ENCODE measurements at regions not wholly inside any gene's neighbourhood (a gene's known extent, or its start where the extent isn't known, plus 50 kb on each side); places are given as distances from the start of the nearest gene placed in this dataset.

- no peak for TF ChIP-seq CTCF (IDR thresholded peaks at IDR 0.05; ENCODE audit: insufficient read depth, low read length, poor library complexity, severe bottlenecking)
Observed at GRCh38 chr4:54988655-54989054, 136.7 kb downstream of the KDR start.

GRCh38 chr4:54986095-54986846 lies 139.1 kb downstream of the KDR start:
- Histone ChIP-seq H3K36me3 (ENCODE audit: control insufficient read depth, insufficient read depth, low read length) (no peaks in the 10 kb centered on the region), H3K4me3 (ENCODE audit: low read depth, low read length) (no peak overlapping the region), H3K27me3 (ENCODE audit: control insufficient read depth, insufficient read depth, low read length) (no peaks in the 10 kb centered on the region)
- no peak for DNase-seq (ENCODE audit: low read depth)
- no peak for TF ChIP-seq CTCF (IDR thresholded peaks at IDR 0.05; ENCODE audit: insufficient read depth, low read length, poor library complexity, severe bottlenecking)

More at GRCh38 chr4:54988655-54989054, 136.7 kb downstream of the KDR start:
- no peaks in the 10 kb centered on the region for H3K27me3 ChIP-seq (ENCODE audit: control insufficient read depth, insufficient read depth, low read length)
- no peaks in the 10 kb centered on the region for H3K36me3 ChIP-seq (ENCODE audit: control insufficient read depth, insufficient read depth, low read length)
- no peak overlapping the region for H3K4me3 ChIP-seq (ENCODE audit: low read depth, low read length)
- no peak for DNase-seq (ENCODE audit: low read depth)

- no peak for DNase-seq (ENCODE audit: low read depth)
- no peaks in the 10 kb centered on the region for H3K36me3 ChIP-seq (ENCODE audit: control insufficient read depth, insufficient read depth, low read length)
- no peaks in the 10 kb centered on the region for H3K27me3 ChIP-seq (ENCODE audit: control insufficient read depth, insufficient read depth, low read length)
- no peak overlapping the region for H3K4me3 ChIP-seq (ENCODE audit: low read depth, low read length)
- TF ChIP-seq CTCF (IDR thresholded peaks at IDR 0.05; ENCODE audit: insufficient read depth, low read length, poor library complexity, severe bottlenecking), result no peak
Observed at GRCh38 chr4:54976682-54977081, 148.7 kb downstream of the KDR start.

- no peaks in the 10 kb centered on the region for H3K27me3 ChIP-seq (ENCODE audit: control insufficient read depth, insufficient read depth, low read length)
- DNase-seq (ENCODE audit: low read depth), result no peak
- no peak for TF ChIP-seq CTCF (IDR thresholded peaks at IDR 0.05; ENCODE audit: insufficient read depth, low read length, poor library complexity, severe bottlenecking)
- H3K4me3 ChIP-seq (ENCODE audit: low read depth, low read length), result no peak overlapping the region
- no peaks in the 10 kb centered on the region for H3K36me3 ChIP-seq (ENCODE audit: control insufficient read depth, insufficient read depth, low read length)
Observed at GRCh38 chr4:54976031-54976430, 149.4 kb downstream of the KDR start.

- no peak for DNase-seq (ENCODE audit: low read depth)
- TF ChIP-seq CTCF (IDR thresholded peaks at IDR 0.05; ENCODE audit: insufficient read depth, low read length, poor library complexity, severe bottlenecking), result no peak
- no peaks in the 10 kb centered on the region for H3K27me3 ChIP-seq (ENCODE audit: control insufficient read depth, insufficient read depth, low read length)
- no peak overlapping the region for H3K4me3 ChIP-seq (ENCODE audit: low read depth, low read length)
- H3K36me3 ChIP-seq (ENCODE audit: control insufficient read depth, insufficient read depth, low read length), result no peaks in the 10 kb centered on the region
Observed at GRCh38 chr4:54973784-54974183, 151.6 kb downstream of the KDR start.

GRCh38 chr4:54971474-54971950 lies 153.9 kb downstream of the KDR start:
- DNase-seq (ENCODE audit: low read depth), result no peak
- H3K27me3 ChIP-seq (ENCODE audit: control insufficient read depth, insufficient read depth, low read length), result no peaks in the 10 kb centered on the region
- no peaks in the 10 kb centered on the region for H3K36me3 ChIP-seq (ENCODE audit: control insufficient read depth, insufficient read depth, low read length)
- no peak overlapping the region for H3K4me3 ChIP-seq (ENCODE audit: low read depth, low read length)
- peak; percentile 64 for TF ChIP-seq CTCF (IDR thresholded peaks at IDR 0.05; ENCODE audit: insufficient read depth, low read length, poor library complexity, severe bottlenecking)

Measured in kidney epithelial cell (primary cell).